Smooth muscle cell (in vitro differentiated cells): ENCODE measurements at regions not wholly inside any gene's neighbourhood (a gene's known extent, or its start where the extent isn't known, plus 50 kb on each side); places are given as distances from the start of the nearest gene placed in this dataset.

Experiments
- DNase-seq: peaks from one replicate; lab custom pipeline; 2025; ENCODE audit not compliant: unreplicated experiment; lab: John Stamatoyannopoulos, UW
- H2AFZ ChIP-seq: fragments of 200-600 bp; sonication (generic); 2 replicates; pipeline ENCODE4 v1.6.0; 2016; ENCODE audit warnings: antibody characterized with exemption, low read depth, mild to moderate bottlenecking
- H3F3A ChIP-seq: fragments of 200-600 bp; sonication (generic); 2 replicates; pipeline ENCODE4 v1.6.0; 2017; ENCODE audit warnings: antibody characterized with exemption, low read depth
- H3K27ac ChIP-seq: fragments of 200-600 bp; sonication (generic); 2 replicates; pipeline ENCODE4 v1.5.1; 2016; ENCODE audit warnings: low read depth, mild to moderate bottlenecking
- H3K27me3 ChIP-seq: fragments of 200-600 bp; sonication (generic); 2 replicates; pipeline ENCODE4 v1.6.1; 2016; ENCODE audit warnings: low read depth, mild to moderate bottlenecking
- H3K36me3 ChIP-seq: fragments of 200-600 bp; sonication (generic); 2 replicates; pipeline ENCODE4 v1.5.1; 2016; ENCODE audit warnings: low read depth
- H3K4me1 ChIP-seq: fragments of 200-600 bp; sonication (generic); 2 replicates; pipeline ENCODE4 v1.5.1; 2016; ENCODE audit warnings: low read depth
- H3K4me2 ChIP-seq: fragments of 200-600 bp; sonication (generic); 2 replicates; pipeline ENCODE4 v1.6.0; 2016; ENCODE audit warnings: mild to moderate bottlenecking
- H3K4me3 ChIP-seq: fragments of 200-600 bp; sonication (generic); 2 replicates; pipeline ENCODE4 v1.5.1; 2016; ENCODE audit warnings: mild to moderate bottlenecking
- H3K79me2 ChIP-seq: fragments of 200-600 bp; sonication (generic); 2 replicates; pipeline ENCODE4 v1.6.0; 2016; ENCODE audit warnings: low read depth, mild to moderate bottlenecking
- H3K9ac ChIP-seq: fragments of 200-600 bp; sonication (generic); 2 replicates; pipeline ENCODE4 v1.6.0; 2016; ENCODE audit warnings: low read depth
- H3K9me3 ChIP-seq: fragments of 200-600 bp; sonication (generic); replicated peaks from 2 replicates; pipeline ENCODE4 v1.5.1; 2016; ENCODE audit warnings: low read depth
- H4K20me1 ChIP-seq: fragments of 200-600 bp; sonication (generic); 2 replicates; pipeline ENCODE4 v1.6.0; 2016; ENCODE audit warnings: low read depth
- CTCF ChIP-seq: fragments of 200-600 bp; sonication (generic); IDR thresholded peaks from 2 replicates; pipeline ENCODE4 v1.5.1; 2017; ENCODE audit warnings: borderline replicate concordance, mild to moderate bottlenecking, antibody characterized with exemption; ENCODE audit not compliant: insufficient read depth, poor library complexity, severe bottlenecking
- WGBS: methylation state at CpG from one replicate; pipeline ENCODE4 v1.1.7; 2016; ENCODE audit warnings: low lambda C conversion rate; 5-methylcytosine and 5-hydroxymethylcytosine counted together

DNA sequence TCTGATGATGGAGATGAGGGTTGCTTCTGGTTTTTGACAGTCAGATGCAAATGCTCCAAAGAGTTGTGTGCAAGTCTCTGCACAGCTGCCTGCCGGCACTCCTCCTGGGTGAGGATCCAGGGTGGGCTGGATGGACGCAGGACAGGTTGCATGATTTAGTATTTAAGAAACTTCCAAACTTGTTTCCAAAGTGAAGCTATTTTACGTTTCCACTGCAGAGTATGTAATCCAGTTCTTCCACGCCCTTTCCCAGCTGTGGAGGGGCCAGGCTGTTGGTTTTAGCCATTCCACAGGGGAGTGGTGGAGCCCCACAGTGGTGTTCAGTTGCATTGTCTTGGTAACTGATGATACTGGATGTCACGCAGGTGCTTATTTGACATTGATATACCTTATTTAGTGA is 157.3 kb downstream of the THBS2 start:
- H3F3A ChIP-seq: no peaks in the 10 kb centered on the region
- H3K4me3 ChIP-seq: no peak overlapping the region
- no peak for DNase-seq
- no peak overlapping the region for H3K4me2 ChIP-seq
- H3K9me3 ChIP-seq: no peaks in the 10 kb centered on the region
- H4K20me1 ChIP-seq: no peaks in the 10 kb centered on the region
- 95% methylated on average over 5 of the region's 5 CpGs for WGBS
- H3K4me1 ChIP-seq: peaks cover 7% of the 10 kb centered on the region
- H3K27me3 ChIP-seq: no peaks in the 10 kb centered on the region
- no peak overlapping the region for H2AFZ ChIP-seq
- no peak for TF ChIP-seq CTCF
- no peaks in the 10 kb centered on the region for H3K79me2 ChIP-seq
- no peaks in the 10 kb centered on the region for H3K36me3 ChIP-seq
- no peak overlapping the region for H3K27ac ChIP-seq
- H3K9ac ChIP-seq: no peak overlapping the region

DNA sequence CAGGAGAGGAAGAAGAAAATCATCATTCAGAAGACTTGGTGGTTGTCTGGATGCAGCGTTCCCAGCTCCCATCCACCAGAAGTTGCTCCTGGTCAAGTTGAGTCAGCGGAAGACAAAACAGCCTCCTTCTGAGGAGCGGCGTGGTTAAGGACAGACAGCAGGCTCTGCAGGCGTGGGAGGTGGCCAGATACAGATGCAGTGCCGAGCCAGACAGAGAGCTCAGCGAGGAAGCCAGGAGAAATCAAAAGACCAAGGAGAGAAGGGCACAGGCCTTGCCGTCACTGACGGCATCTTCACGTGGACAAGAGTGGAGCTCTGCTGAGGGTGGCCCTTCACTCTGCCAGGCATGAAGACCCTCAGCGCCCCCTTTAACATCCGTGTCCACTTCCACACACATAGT is 158.5 kb downstream of the THBS2 start:
- Histone ChIP-seq H3K9me3 (no peaks in the 10 kb centered on the region), H3K4me2 (no peak overlapping the region), H3F3A (no peaks in the 10 kb centered on the region), H2AFZ (no peak overlapping the region), H3K36me3 (no peaks in the 10 kb centered on the region), H3K27ac (no peak overlapping the region), H3K4me3 (no peak overlapping the region), H3K9ac (no peak overlapping the region), H4K20me1 (no peaks in the 10 kb centered on the region), H3K4me1 (peaks cover 7% of the 10 kb centered on the region), H3K79me2 (no peaks in the 10 kb centered on the region), H3K27me3 (no peaks in the 10 kb centered on the region)
- 92% methylated on average over 11 of the region's 12 CpGs for WGBS
- no peak for DNase-seq
- no peak for TF ChIP-seq CTCF

- Histone ChIP-seq H4K20me1 (no peaks in the 10 kb centered on the region), H2AFZ (no peak overlapping the region), H3F3A (no peaks in the 10 kb centered on the region), H3K27ac (no peak overlapping the region), H3K9ac (no peak overlapping the region), H3K4me2 (no peak overlapping the region), H3K9me3 (no peaks in the 10 kb centered on the region), H3K4me1 (peaks cover 7% of the 10 kb centered on the region), H3K4me3 (no peak overlapping the region), H3K36me3 (no peaks in the 10 kb centered on the region), H3K79me2 (no peaks in the 10 kb centered on the region), H3K27me3 (no peaks in the 10 kb centered on the region)
- TF ChIP-seq CTCF: no peak
- WGBS: 92% methylated on average over 7 of the region's 7 CpGs
- no peak for DNase-seq
These were observed 159.1 kb downstream of the THBS2 start for GRCh38 chr6:169094552-169094950.

- no peak overlapping the region for H2AFZ ChIP-seq
- 89% methylated on average over 16 of the region's 16 CpGs for WGBS
- no peak overlapping the region for H3K27ac ChIP-seq
- H3K27me3 ChIP-seq: no peaks in the 10 kb centered on the region
- H3K36me3 ChIP-seq: no peaks in the 10 kb centered on the region
- no peaks in the 10 kb centered on the region for H3K9me3 ChIP-seq
- no peaks in the 10 kb centered on the region for H3K79me2 ChIP-seq
- no peak overlapping the region for H3K4me3 ChIP-seq
- H4K20me1 ChIP-seq: no peaks in the 10 kb centered on the region
- TF ChIP-seq CTCF: no peak
- H3K4me1 ChIP-seq: peaks cover 7% of the 10 kb centered on the region
- no peak overlapping the region for H3K4me2 ChIP-seq
- H3F3A ChIP-seq: no peaks in the 10 kb centered on the region
- H3K9ac ChIP-seq: no peak overlapping the region
- no peak for DNase-seq
These were observed 159.7 kb downstream of the THBS2 start for GRCh38 chr6:169093770-169094551.
